Stomach (tissue), 8 donors: ENCODE measurements at regions not wholly inside any gene's neighbourhood (a gene's known extent, or its start where the extent isn't known, plus 50 kb on each side); places are given as distances from the start of the nearest gene placed in this dataset.

Source experiments
- DNase-seq, 2 donors: peaks; one replicate each; pipeline versions ENCODE4 v3.0.0 to v3.0.0-alpha.2; 2013 to 2019
- H3K27ac ChIP-seq, 5 donors: fragments of 200-600 bp in 4 of 5; sonication (generic) in 4 of 5; one replicate each; pipeline ENCODE4 v1.5.1; 2013 to 2019; ENCODE audit warnings: mild to moderate bottlenecking in 1 of 5, moderate library complexity in 1 of 5
- H3K27me3 ChIP-seq, 3 donors: fragments of 200-600 bp; sonication (generic); one replicate each; pipeline ENCODE4 v1.5.1; 2017 to 2019; ENCODE audit warnings: mixed run types in 1 of 3
- H3K36me3 ChIP-seq, 4 donors: fragments of 200-600 bp; sonication (generic); 1 replicate in 3 of 4; 2 replicates in 1 of 4; pipeline ENCODE4 v1.5.1; 2016 to 2019
- H3K4me1 ChIP-seq, 4 donors: fragments of 200-600 bp; sonication (generic); one replicate each; pipeline ENCODE4 v1.5.1; 2016 to 2019
- H3K4me3 ChIP-seq, 4 donors: fragments of 200-600 bp; sonication (generic) in 3 of 4; one replicate each; pipeline ENCODE4 v1.5.1; 2016 to 2019; ENCODE audit warnings: mild to moderate bottlenecking in 1 of 4
- H3K9me3 ChIP-seq, 4 donors: fragments of 200-600 bp; sonication (generic); one replicate each; pipeline ENCODE4 v1.5.1; 2016 to 2019
- CTCF ChIP-seq, 7 experiments: fragments of 450-650 bp in 4 of 7; fragments of 200-600 bp in 3 of 7; sonication (generic) in 3 of 7; IDR thresholded peaks; one replicate each; pipeline ENCODE4 v1.5.1; 2016 to 2019; ENCODE audit warnings: antibody characterized with exemption in 7 of 7, control low read depth in 2 of 7, mild to moderate bottlenecking in 1 of 7
- EP300 ChIP-seq: sonication (generic); formaldehyde crosslinking; IDR thresholded peaks from one replicate; pipeline ENCODE4 v1.6.1; 2017; ENCODE audit warnings: antibody characterized with exemption
- POLR2A ChIP-seq, 4 donors: fragments of 450-650 bp; IDR thresholded peaks; one replicate each; pipeline ENCODE4 v1.6.1; 2016; ENCODE audit warnings: antibody characterized with exemption in 4 of 4, control low read depth in 2 of 4, mild to moderate bottlenecking in 1 of 4, moderate library complexity in 1 of 4
- POLR2AphosphoS5 ChIP-seq, 3 donors: sonication (generic); formaldehyde crosslinking; IDR thresholded peaks; one replicate each; pipeline ENCODE4 v1.6.1; 2016; ENCODE audit warnings: antibody characterized with exemption in 3 of 3
- WGBS, 5 donors: extraction: QIAGEN DNeasy Blood & Tissue Kit in 3 of 5; methylation state at CpG; one replicate each; pipeline versions ENCODE4 v1.1.5 to v1.1.7; 2013 to 2018; 5-methylcytosine and 5-hydroxymethylcytosine counted together
- intact Hi-C: fragments of 100-400 bp; cut with DNase I; formaldehyde crosslinking; loops from one replicate; pipeline ENCODE4 v1.15.1; 2023; ENCODE audit warnings: low total_unique reads
- donor health status: healthy with polysubstance abuse.
- donor health status: Bipolar disorder and iron deficiency.
- donor health status: healthy.

- H3K27ac ChIP-seq = no peak overlapping the region
- peaks cover 0 to 7% (median 0%) of the 10 kb centered on the region in 4 donors for H3K4me1 ChIP-seq
- no peaks in the 10 kb centered on the region for H3K9me3 ChIP-seq
- 64 to 89% (median 79%) methylated on average over 1 of the region's 1 CpG for WGBS, 5 donors
- no peak for DNase-seq
- TF ChIP-seq EP300 (no peak), POLR2A (IDR thresholded peaks at IDR 0.05) (no peak), POLR2AphosphoS5 (IDR thresholded peaks at IDR 0.05) (no peak), CTCF (IDR thresholded peaks at IDR 0.05) (no peak)
- H3K36me3 ChIP-seq = no peaks in the 10 kb centered on the region
- H3K4me3 ChIP-seq = no peak overlapping the region
- H3K27me3 ChIP-seq = no peaks in the 10 kb centered on the region
- intact Hi-C loops = loop anchor here (10.0 kb wide), 1 partner anchor 913 kb away; no protein-coding TSS in a partner anchor
Observed at GRCh38 chr4:124331781-124332180, 380.8 kb downstream of the ANKRD50 start.

GRCh38 chr4:124333466-124333865 is 379.1 kb downstream of the ANKRD50 start:
- Histone ChIP-seq H3K4me3 (no peak overlapping the region), H3K36me3 (no peaks in the 10 kb centered on the region), H3K9me3 (no peaks in the 10 kb centered on the region), H3K4me1 (peaks cover 0 to 7% (median 2%) of the 10 kb centered on the region in 4 donors), H3K27me3 (no peaks in the 10 kb centered on the region), H3K27ac (no peak overlapping the region)
- no peak for DNase-seq
- WGBS, 5 donors = 45 to 54% (median 47%) methylated on average over 4 of the region's 4 CpGs
- intact Hi-C loops = loop anchor here (10.0 kb wide), 1 partner anchor 911 kb away; no protein-coding TSS in a partner anchor
- TF ChIP-seq CTCF (IDR thresholded peaks at IDR 0.05) = no peak
- no peak for TF ChIP-seq EP300
- TF ChIP-seq POLR2A (IDR thresholded peaks at IDR 0.05) = no peak
- TF ChIP-seq POLR2AphosphoS5 (IDR thresholded peaks at IDR 0.05) = no peak

- no peak overlapping the region for H3K4me3 ChIP-seq
- peaks cover 0 to 7% (median 2%) of the 10 kb centered on the region in 4 donors for H3K4me1 ChIP-seq
- DNase-seq = peak in 1 of 2 donors; percentile 83
- H3K9me3 ChIP-seq = no peaks in the 10 kb centered on the region
- intact Hi-C loops = loop anchor here (10.0 kb wide), 1 partner anchor 911 kb away; no protein-coding TSS in a partner anchor
- H3K27me3 ChIP-seq = no peaks in the 10 kb centered on the region
- H3K36me3 ChIP-seq = no peaks in the 10 kb centered on the region
- H3K27ac ChIP-seq = no peak overlapping the region
- TF ChIP-seq POLR2AphosphoS5 (IDR thresholded peaks at IDR 0.05) = no peak
- TF ChIP-seq CTCF (IDR thresholded peaks at IDR 0.05) = peak in 5 of 7 experiments; percentile 26 to 59 (median 40)
- no peak for TF ChIP-seq POLR2A (IDR thresholded peaks at IDR 0.05)
- 0 to 3% (median 2%) methylated on average over 3 of the region's 3 CpGs for WGBS, 5 donors
Observed at GRCh38 chr4:124334119-124334518, 378.4 kb downstream of the ANKRD50 start.

- H3K9me3 ChIP-seq = no peaks in the 10 kb centered on the region
- intact Hi-C loops = loop anchor here (10.0 kb wide), 1 partner anchor 907 kb away; no protein-coding TSS in a partner anchor
- WGBS, 5 donors = 56 to 66% (median 64%) methylated on average over 3 of the region's 3 CpGs
- TF ChIP-seq EP300 (no peak), POLR2A (IDR thresholded peaks at IDR 0.05) (no peak), POLR2AphosphoS5 (IDR thresholded peaks at IDR 0.05) (no peak), CTCF (IDR thresholded peaks at IDR 0.05) (no peak)
- no peaks in the 10 kb centered on the region for H3K27me3 ChIP-seq
- DNase-seq = peak in 1 of 2 donors; percentile 57
- no peak overlapping the region for H3K27ac ChIP-seq
- H3K4me1 ChIP-seq = peaks cover 0 to 7% (median 2%) of the 10 kb centered on the region in 4 donors
- H3K4me3 ChIP-seq = no peak overlapping the region
- H3K36me3 ChIP-seq = no peaks in the 10 kb centered on the region
Observed at GRCh38 chr4:124337874-124338273, 374.7 kb downstream of the ANKRD50 start.
